GM23338 (cell line): ENCODE measurements at regions not wholly inside any gene's neighbourhood (a gene's known extent, or its start where the extent isn't known, plus 50 kb on each side); places are given as distances from the start of the nearest gene placed in this dataset.

ENCODE experiments used
- CREB1 ChIP-seq: fragments of 250-450 bp; sonication (Bioruptor Pico); IDR thresholded peaks from 2 replicates; pipeline ENCODE4 v1.5.0; 2020; ENCODE audit warnings: low read depth, mild to moderate bottlenecking, moderate library complexity
- EZH2 ChIP-seq: fragments of 200-600 bp; sonication (generic); IDR thresholded peaks from one replicate; pipeline ENCODE4 v1.8.0; 2017; ENCODE audit warnings: antibody characterized with exemption, mild to moderate bottlenecking, low read depth; ENCODE audit not compliant: unreplicated experiment
- EZH2phosphoT487 ChIP-seq: fragments of 200-600 bp; sonication (generic); IDR thresholded peaks from one replicate; pipeline ENCODE4 v1.8.1; 2018; ENCODE audit warnings: antibody characterized with exemption; ENCODE audit not compliant: unreplicated experiment
- JUNB ChIP-seq: IDR thresholded peaks from one replicate; pipeline ENCODE4 v1.6.1; 2016; ENCODE audit warnings: antibody characterized with exemption; ENCODE audit not compliant: unreplicated experiment
- POLR2AphosphoS5 ChIP-seq: IDR thresholded peaks from 2 replicates; pipeline ENCODE4 v1.6.1; 2016; ENCODE audit warnings: antibody characterized with exemption, low read depth
- ZNF331 ChIP-seq: fragments of 250-450 bp; sonication (Bioruptor Pico); IDR thresholded peaks from 2 replicates; pipeline ENCODE4 v1.5.0; 2020; ENCODE audit warnings: low read depth, mild to moderate bottlenecking, moderate library complexity
- TF ChIP-seq, protein P1 (sequence below), 2 experiments: fragments of 200-600 bp in 1 of 2; sonication (generic) in 1 of 2; conservative IDR thresholded peaks; 2 replicates each; pipeline versions ENCODE4 v1.5.1 to v1.6.1; 2016 to 2017; ENCODE audit warnings: antibody characterized with exemption in 2 of 2, low read depth in 2 of 2, mild to moderate bottlenecking in 2 of 2, moderate library complexity in 1 of 2
- TF ChIP-seq, protein P2 (sequence below): IDR thresholded peaks from one replicate; pipeline ENCODE4 v1.6.1; 2018; ENCODE audit warnings: antibody characterized with exemption; ENCODE audit not compliant: unreplicated experiment
- TF ChIP-seq, protein P3 (sequence below): IDR thresholded peaks from 2 replicates; pipeline ENCODE4 v1.6.1; 2016; ENCODE audit warnings: antibody characterized with exemption

DNA sequence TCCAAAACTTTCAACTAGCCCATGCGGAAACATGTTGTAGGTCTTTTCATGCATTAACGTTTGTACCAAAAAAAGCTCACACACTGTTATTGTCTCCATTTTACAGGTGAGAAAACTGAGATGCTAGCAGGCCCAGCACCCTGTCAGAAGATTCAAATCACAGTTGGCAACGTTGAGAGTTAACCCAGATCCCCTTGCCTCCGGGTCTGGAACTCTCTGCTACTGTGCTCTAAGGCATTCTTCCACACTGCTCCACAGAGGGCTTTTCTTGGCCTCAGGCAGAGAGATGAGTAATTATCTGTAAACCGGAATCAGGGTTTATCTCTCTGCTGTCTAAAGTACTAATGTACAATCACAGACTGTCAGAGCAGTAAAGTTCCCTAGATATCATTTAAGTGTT is 186.0 kb upstream of the LPP start:
- TF ChIP-seq, protein P1, sequence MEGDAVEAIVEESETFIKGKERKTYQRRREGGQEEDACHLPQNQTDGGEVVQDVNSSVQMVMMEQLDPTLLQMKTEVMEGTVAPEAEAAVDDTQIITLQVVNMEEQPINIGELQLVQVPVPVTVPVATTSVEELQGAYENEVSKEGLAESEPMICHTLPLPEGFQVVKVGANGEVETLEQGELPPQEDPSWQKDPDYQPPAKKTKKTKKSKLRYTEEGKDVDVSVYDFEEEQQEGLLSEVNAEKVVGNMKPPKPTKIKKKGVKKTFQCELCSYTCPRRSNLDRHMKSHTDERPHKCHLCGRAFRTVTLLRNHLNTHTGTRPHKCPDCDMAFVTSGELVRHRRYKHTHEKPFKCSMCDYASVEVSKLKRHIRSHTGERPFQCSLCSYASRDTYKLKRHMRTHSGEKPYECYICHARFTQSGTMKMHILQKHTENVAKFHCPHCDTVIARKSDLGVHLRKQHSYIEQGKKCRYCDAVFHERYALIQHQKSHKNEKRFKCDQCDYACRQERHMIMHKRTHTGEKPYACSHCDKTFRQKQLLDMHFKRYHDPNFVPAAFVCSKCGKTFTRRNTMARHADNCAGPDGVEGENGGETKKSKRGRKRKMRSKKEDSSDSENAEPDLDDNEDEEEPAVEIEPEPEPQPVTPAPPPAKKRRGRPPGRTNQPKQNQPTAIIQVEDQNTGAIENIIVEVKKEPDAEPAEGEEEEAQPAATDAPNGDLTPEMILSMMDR (conservative IDR thresholded peaks at IDR 0.05; ENCODE audit: low read depth in 2 of 2): no peak
- TF ChIP-seq POLR2AphosphoS5 (no peak), EZH2 (no peak), CREB1 (CRISPR knock-in tag) (no peak), EZH2phosphoT487 (no peak), JUNB (no peak), ZNF331 (CRISPR knock-in tag) (no peak)
- TF ChIP-seq, protein P2, sequence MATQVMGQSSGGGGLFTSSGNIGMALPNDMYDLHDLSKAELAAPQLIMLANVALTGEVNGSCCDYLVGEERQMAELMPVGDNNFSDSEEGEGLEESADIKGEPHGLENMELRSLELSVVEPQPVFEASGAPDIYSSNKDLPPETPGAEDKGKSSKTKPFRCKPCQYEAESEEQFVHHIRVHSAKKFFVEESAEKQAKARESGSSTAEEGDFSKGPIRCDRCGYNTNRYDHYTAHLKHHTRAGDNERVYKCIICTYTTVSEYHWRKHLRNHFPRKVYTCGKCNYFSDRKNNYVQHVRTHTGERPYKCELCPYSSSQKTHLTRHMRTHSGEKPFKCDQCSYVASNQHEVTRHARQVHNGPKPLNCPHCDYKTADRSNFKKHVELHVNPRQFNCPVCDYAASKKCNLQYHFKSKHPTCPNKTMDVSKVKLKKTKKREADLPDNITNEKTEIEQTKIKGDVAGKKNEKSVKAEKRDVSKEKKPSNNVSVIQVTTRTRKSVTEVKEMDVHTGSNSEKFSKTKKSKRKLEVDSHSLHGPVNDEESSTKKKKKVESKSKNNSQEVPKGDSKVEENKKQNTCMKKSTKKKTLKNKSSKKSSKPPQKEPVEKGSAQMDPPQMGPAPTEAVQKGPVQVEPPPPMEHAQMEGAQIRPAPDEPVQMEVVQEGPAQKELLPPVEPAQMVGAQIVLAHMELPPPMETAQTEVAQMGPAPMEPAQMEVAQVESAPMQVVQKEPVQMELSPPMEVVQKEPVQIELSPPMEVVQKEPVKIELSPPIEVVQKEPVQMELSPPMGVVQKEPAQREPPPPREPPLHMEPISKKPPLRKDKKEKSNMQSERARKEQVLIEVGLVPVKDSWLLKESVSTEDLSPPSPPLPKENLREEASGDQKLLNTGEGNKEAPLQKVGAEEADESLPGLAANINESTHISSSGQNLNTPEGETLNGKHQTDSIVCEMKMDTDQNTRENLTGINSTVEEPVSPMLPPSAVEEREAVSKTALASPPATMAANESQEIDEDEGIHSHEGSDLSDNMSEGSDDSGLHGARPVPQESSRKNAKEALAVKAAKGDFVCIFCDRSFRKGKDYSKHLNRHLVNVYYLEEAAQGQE: no peak
- TF ChIP-seq, protein P3, sequence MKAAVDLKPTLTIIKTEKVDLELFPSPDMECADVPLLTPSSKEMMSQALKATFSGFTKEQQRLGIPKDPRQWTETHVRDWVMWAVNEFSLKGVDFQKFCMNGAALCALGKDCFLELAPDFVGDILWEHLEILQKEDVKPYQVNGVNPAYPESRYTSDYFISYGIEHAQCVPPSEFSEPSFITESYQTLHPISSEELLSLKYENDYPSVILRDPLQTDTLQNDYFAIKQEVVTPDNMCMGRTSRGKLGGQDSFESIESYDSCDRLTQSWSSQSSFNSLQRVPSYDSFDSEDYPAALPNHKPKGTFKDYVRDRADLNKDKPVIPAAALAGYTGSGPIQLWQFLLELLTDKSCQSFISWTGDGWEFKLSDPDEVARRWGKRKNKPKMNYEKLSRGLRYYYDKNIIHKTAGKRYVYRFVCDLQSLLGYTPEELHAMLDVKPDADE: no peak
